OCI-LY3 (cell line): ENCODE measurements at regions not wholly inside any gene's neighbourhood (a gene's known extent, or its start where the extent isn't known, plus 50 kb on each side); places are given as distances from the start of the nearest gene placed in this dataset.

Experiments
- H2AFZ ChIP-seq: fragments of 200-600, 300-600 bp; shearing (Covaris generic); 2 replicates; pipeline ENCODE4 v1.6.0; 2014; ENCODE audit warnings: antibody characterized with exemption, low read depth, low read length
- H3K27ac ChIP-seq: fragments of 200-600, 300-600 bp; sonication (generic); 2 replicates; pipeline ENCODE4 v1.5.1; 2014; ENCODE audit warnings: mild to moderate bottlenecking, low read length, moderate library complexity, mixed read lengths
- H3K27me3 ChIP-seq: fragments of 200-600, 300-600 bp; sonication (generic); 2 replicates; pipeline ENCODE4 v1.6.1; 2014; ENCODE audit warnings: low read depth, low read length, mixed read lengths
- H3K36me3 ChIP-seq: fragments of 200-600, 300-600 bp; sonication (generic); replicated peaks from 2 replicates; pipeline ENCODE3; 2014; ENCODE audit warnings: low read depth, low read length, mixed read lengths
- H3K4me1 ChIP-seq: fragments of 300-600, 200-600 bp; sonication (generic); 2 replicates; pipeline ENCODE4 v1.6.1; 2014; ENCODE audit warnings: low read length, mixed read lengths
- H3K4me2 ChIP-seq: fragments of 200-600, 300-600 bp; sonication (generic); 2 replicates; pipeline ENCODE4 v1.6.1; 2014; ENCODE audit warnings: low read length, mixed read lengths
- H3K4me3 ChIP-seq: fragments of 300-600, 200-600 bp; sonication (generic); 2 replicates; pipeline ENCODE4 v1.5.1; 2014; ENCODE audit warnings: antibody characterized with exemption, mild to moderate bottlenecking, low read length, moderate library complexity
- H3K79me2 ChIP-seq: fragments of 300-600, 200-600 bp; shearing (Covaris generic); 2 replicates; pipeline ENCODE4 v1.6.1; 2014; ENCODE audit warnings: mild to moderate bottlenecking, low read length, mixed read lengths
- H3K9ac ChIP-seq: fragments of 300-600, 200-600 bp; shearing (Covaris generic); 2 replicates; pipeline ENCODE4 v1.6.0; 2014; ENCODE audit warnings: mild to moderate bottlenecking, low read length, moderate library complexity
- H3K9me3 ChIP-seq: fragments of 200-600, 300-600 bp; shearing (Covaris generic); 2 replicates; pipeline ENCODE4 v1.6.1; 2014; ENCODE audit warnings: low read length, mixed read lengths; ENCODE audit not compliant: insufficient read depth
- H4K20me1 ChIP-seq: fragments of 200-600, 300-600 bp; sonication (generic); 2 replicates; pipeline ENCODE4 v1.6.1; 2016; ENCODE audit warnings: low read length, mixed read lengths; ENCODE audit not compliant: insufficient read depth
- CTCF ChIP-seq: fragments of 200-600, 300-600 bp; sonication (generic); IDR thresholded peaks from 2 replicates; pipeline ENCODE4 v1.5.1; 2014; ENCODE audit warnings: antibody characterized with exemption, low read length, low read depth
- EZH2phosphoT487 ChIP-seq: fragments of 200-600 bp; shearing (Covaris generic); IDR thresholded peaks from 2 replicates; pipeline ENCODE4 v1.6.1; 2018; ENCODE audit warnings: antibody characterized with exemption, mixed run types, low read depth

- no peaks in the 10 kb centered on the region for H3K27me3 ChIP-seq
- no peak for TF ChIP-seq CTCF
- no peak for TF ChIP-seq EZH2phosphoT487
- H3K9me3 ChIP-seq, result no peaks in the 10 kb centered on the region
- no peak overlapping the region for H3K9ac ChIP-seq
- H3K4me2 ChIP-seq, result no peak overlapping the region
- no peak overlapping the region for H3K27ac ChIP-seq
- no peaks in the 10 kb centered on the region for H3K4me1 ChIP-seq
- H3K79me2 ChIP-seq, result no peaks in the 10 kb centered on the region
- no peak overlapping the region for H3K4me3 ChIP-seq
- H4K20me1 ChIP-seq, result no peaks in the 10 kb centered on the region
- no peak overlapping the region for H2AFZ ChIP-seq
- H3K36me3 ChIP-seq, result no peaks in the 10 kb centered on the region
Observed at GRCh38 chr6:51509597-51509996, 577.8 kb downstream of the PKHD1 start.

GRCh38 chr6:51511081-51511480 lies 576.3 kb downstream of the PKHD1 start:
- Histone ChIP-seq H3K4me3 (no peak overlapping the region), H3K9me3 (no peaks in the 10 kb centered on the region), H3K27ac (no peak overlapping the region), H3K4me2 (no peak overlapping the region), H3K4me1 (no peaks in the 10 kb centered on the region), H2AFZ (no peak overlapping the region), H4K20me1 (no peaks in the 10 kb centered on the region), H3K9ac (no peak overlapping the region), H3K79me2 (no peaks in the 10 kb centered on the region), H3K27me3 (peaks cover 3% of the 10 kb centered on the region; the same call in 1 of the 2 replicates), H3K36me3 (no peaks in the 10 kb centered on the region)
- TF ChIP-seq EZH2phosphoT487, result no peak
- TF ChIP-seq CTCF, result no peak

DNA sequence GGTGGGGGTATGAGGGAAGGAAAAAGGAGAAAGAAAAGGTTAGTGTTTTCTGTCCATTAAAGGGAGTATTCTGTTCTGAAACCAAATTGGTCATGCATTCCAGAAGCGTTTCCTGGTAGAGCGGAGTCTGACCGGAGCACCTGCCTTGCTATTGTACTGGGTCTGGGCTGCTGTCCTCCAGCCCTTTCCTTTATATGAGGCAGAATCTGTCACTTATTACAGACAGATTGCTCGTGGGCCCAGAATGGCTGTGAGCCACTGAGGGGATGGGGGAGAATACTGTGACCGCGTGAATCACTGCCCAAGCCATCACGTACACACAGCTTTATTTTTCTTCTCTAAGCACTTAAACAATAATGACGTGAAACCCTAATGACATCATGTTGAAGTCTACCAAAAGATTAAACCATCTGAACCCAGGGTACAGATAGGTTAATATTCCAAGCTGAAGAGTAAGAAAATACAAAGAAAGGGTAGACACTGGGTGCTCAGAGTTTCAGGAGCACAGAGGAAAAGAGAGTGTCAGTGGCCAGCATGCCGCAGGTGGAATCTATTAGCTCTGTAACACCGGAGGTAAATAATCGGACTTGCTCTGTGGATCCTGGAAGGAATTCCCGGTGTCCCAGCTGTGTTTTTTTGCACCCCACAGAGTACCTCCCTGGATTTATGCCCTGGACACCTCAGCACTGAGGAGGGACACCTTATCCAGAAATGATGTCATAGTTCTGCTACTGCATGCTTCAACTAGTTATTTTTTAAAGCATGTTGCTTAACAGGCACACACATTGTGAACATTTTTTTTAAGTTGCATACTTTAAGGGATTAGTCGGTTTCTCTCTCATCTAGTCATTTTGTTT lies 573.3 kb downstream of the PKHD1 start:
- Histone ChIP-seq H3K36me3 (no peaks in the 10 kb centered on the region), H3K4me3 (no peak overlapping the region), H4K20me1 (no peaks in the 10 kb centered on the region), H3K79me2 (no peaks in the 10 kb centered on the region), H3K27me3 (peaks cover 3% of the 10 kb centered on the region; the same call in 1 of the 2 replicates), H3K27ac (no peak overlapping the region), H3K4me1 (no peaks in the 10 kb centered on the region), H3K9me3 (no peaks in the 10 kb centered on the region), H3K4me2 (no peak overlapping the region), H3K9ac (no peak overlapping the region), H2AFZ (no peak overlapping the region)
- TF ChIP-seq CTCF (no peak), EZH2phosphoT487 (no peak)

GRCh38 chr6:51514748-51515402 lies 572.5 kb downstream of the PKHD1 start:
- no peak overlapping the region for H3K4me3 ChIP-seq
- no peaks in the 10 kb centered on the region for H3K79me2 ChIP-seq
- TF ChIP-seq CTCF (no peak), EZH2phosphoT487 (no peak)
- no peak overlapping the region for H2AFZ ChIP-seq
- H3K9me3 ChIP-seq, result no peaks in the 10 kb centered on the region
- no peak overlapping the region for H3K4me2 ChIP-seq
- no peaks in the 10 kb centered on the region for H4K20me1 ChIP-seq
- no peak overlapping the region for H3K9ac ChIP-seq
- no peaks in the 10 kb centered on the region for H3K4me1 ChIP-seq
- no peak overlapping the region for H3K27ac ChIP-seq
- peaks cover 3% of the 10 kb centered on the region; the same call in 1 of the 2 replicates for H3K27me3 ChIP-seq
- no peaks in the 10 kb centered on the region for H3K36me3 ChIP-seq
